ENCODE measurements at regions not wholly inside any gene's neighbourhood (a gene's known extent, or its start where the extent isn't known, plus 50 kb on each side); places are given as distances from the start of the nearest gene placed in this dataset.
"Not testable (repeated sequence)": the region's sequence is repeated elsewhere in the genome, so short reads cannot be mapped to it uniquely, and the experiment has no call there.

GRCh38 chr1:147078606-147079399, 93.5 kb downstream of the PRKAB2 start:
- Mint-ChIP-seq H3K27me3 (ENCODE audit: low read depth) (peaks cover 90% of the 10 kb centered on the region), H3K36me3 (ENCODE audit: insufficient read depth in 2 of 2) (peaks cover 0 to 2% of the 10 kb centered on the region in 2 donors), H3K4me3 (peak overlapping the region; percentile 82 to 87), H3K4me1 (ENCODE audit: low read depth) (peaks cover 45% of the 10 kb centered on the region), H3K27ac (no peak overlapping the region), H3K9me3 (no peaks in the 10 kb centered on the region)
- DNase-seq (peak in 1 of 2 donors; percentile 6), ATAC-seq (replicated peaks in 1 of 2) (no peak)

GRCh38 chr1:147077936-147078605, 94.2 kb downstream of the PRKAB2 start:
- peaks cover 45% of the 10 kb centered on the region for H3K4me1 Mint-ChIP-seq (ENCODE audit: low read depth)
- peaks cover 2 to 3% of the 10 kb centered on the region in 2 donors for H3K36me3 Mint-ChIP-seq (ENCODE audit: insufficient read depth in 2 of 2)
- ATAC-seq (replicated peaks in 1 of 2): no peak
- peaks cover 90% of the 10 kb centered on the region for H3K27me3 Mint-ChIP-seq (ENCODE audit: low read depth)
- no peak for DNase-seq
- no peak overlapping the region for H3K27ac Mint-ChIP-seq
- H3K4me3 Mint-ChIP-seq: peak overlapping the region; percentile 29 to 87
- no peaks in the 10 kb centered on the region for H3K9me3 Mint-ChIP-seq

GRCh38 chr1:147077523-147077922, 94.7 kb downstream of the PRKAB2 start:
- Mint-ChIP-seq H3K27ac (no peak overlapping the region), H3K4me1 (ENCODE audit: low read depth) (peaks cover 43% of the 10 kb centered on the region), H3K36me3 (ENCODE audit: insufficient read depth in 2 of 2) (peaks cover 2 to 3% of the 10 kb centered on the region in 2 donors), H3K4me3 (no peak overlapping the region), H3K9me3 (no peaks in the 10 kb centered on the region), H3K27me3 (ENCODE audit: low read depth) (peaks cover 90% of the 10 kb centered on the region)
- DNase-seq (no peak), ATAC-seq (replicated peaks in 1 of 2) (no peak)

GRCh38 chr1:147077081-147077480, 95.2 kb downstream of the PRKAB2 start:
- Mint-ChIP-seq H3K9me3 (no peaks in the 10 kb centered on the region), H3K4me3 (no peak overlapping the region), H3K27ac (no peak overlapping the region), H3K4me1 (ENCODE audit: low read depth) (peaks cover 41% of the 10 kb centered on the region), H3K27me3 (ENCODE audit: low read depth) (peaks cover 90% of the 10 kb centered on the region), H3K36me3 (ENCODE audit: insufficient read depth in 2 of 2) (peaks cover 2 to 3% of the 10 kb centered on the region in 2 donors)
- DNase-seq (no peak), ATAC-seq (replicated peaks in 1 of 2) (no peak)

GRCh38 chr1:147076442-147076841, 95.8 kb downstream of the PRKAB2 start:
- Mint-ChIP-seq H3K27me3 (ENCODE audit: low read depth) (peaks cover 93% of the 10 kb centered on the region), H3K36me3 (ENCODE audit: insufficient read depth in 2 of 2) (peaks cover 2 to 3% of the 10 kb centered on the region in 2 donors), H3K27ac (no peak overlapping the region), H3K4me1 (ENCODE audit: low read depth) (peaks cover 41% of the 10 kb centered on the region), H3K9me3 (no peaks in the 10 kb centered on the region), H3K4me3 (no peak overlapping the region)
- ATAC-seq (replicated peaks in 1 of 2) (no peak), DNase-seq (no peak)

GRCh38 chr1:147072482-147073432, 99.5 kb downstream of the PRKAB2 start:
- H3K27me3 Mint-ChIP-seq (ENCODE audit: low read depth): peaks cover 57% of the 10 kb centered on the region
- peak overlapping the region; percentile 90 to 91 for H3K4me3 Mint-ChIP-seq
- peak; percentile 31 to 46 for DNase-seq
- peaks cover 23% of the 10 kb centered on the region for H3K4me1 Mint-ChIP-seq (ENCODE audit: low read depth)
- no peaks in the 10 kb centered on the region for H3K9me3 Mint-ChIP-seq
- peak; percentile 55 to 73 for ATAC-seq (replicated peaks in 1 of 2)
- peaks cover 2 to 3% of the 10 kb centered on the region in 2 donors for H3K36me3 Mint-ChIP-seq (ENCODE audit: insufficient read depth in 2 of 2)
- no peak overlapping the region for H3K27ac Mint-ChIP-seq

- peaks cover 23% of the 10 kb centered on the region for H3K4me1 Mint-ChIP-seq (ENCODE audit: low read depth)
- H3K9me3 Mint-ChIP-seq: peaks cover 1 to 2% of the 10 kb centered on the region in 2 donors
Measured at GRCh38 chr1:147071142-147071541, 101.1 kb downstream of the PRKAB2 start.

GRCh38 chr1:147062956-147063355, 109.3 kb downstream of the PRKAB2 start:
- DNase-seq: no peak
- no peak for ATAC-seq (replicated peaks in 1 of 2)
- H3K36me3 Mint-ChIP-seq (ENCODE audit: insufficient read depth in 2 of 2): peaks cover 0 to 6% of the 10 kb centered on the region in 2 donors
- no peak overlapping the region for H3K27ac Mint-ChIP-seq
- no peaks in the 10 kb centered on the region for H3K4me1 Mint-ChIP-seq (ENCODE audit: low read depth)
- no peak overlapping the region for H3K4me3 Mint-ChIP-seq
- H3K9me3 Mint-ChIP-seq: peaks cover 2 to 10% of the 10 kb centered on the region in 2 donors
- H3K27me3 Mint-ChIP-seq (ENCODE audit: low read depth): peaks cover 19% of the 10 kb centered on the region

More at GRCh38 chr1:147071142-147071541, 101.1 kb downstream of the PRKAB2 start:
- Mint-ChIP-seq H3K27me3 (ENCODE audit: low read depth) (peaks cover 54% of the 10 kb centered on the region), H3K27ac (no peak overlapping the region), H3K36me3 (ENCODE audit: insufficient read depth in 2 of 2) (peaks cover 2 to 3% of the 10 kb centered on the region in 2 donors), H3K4me3 (no peak overlapping the region)
- no peak for ATAC-seq (replicated peaks in 1 of 2)
- DNase-seq: no peak

GRCh38 chr1:147061880-147062279, 110.4 kb downstream of the PRKAB2 start:
- ATAC-seq (replicated peaks in 1 of 2): not testable (repeated sequence)
- peaks cover 1 to 14% of the 10 kb centered on the region in 2 donors for H3K9me3 Mint-ChIP-seq

GRCh38 chr1:147053269-147053668, 115.1 kb downstream of the NBPF12 start:
- Mint-ChIP-seq H3K27ac (no peak overlapping the region), H3K27me3 (ENCODE audit: low read depth) (peaks cover 6% of the 10 kb centered on the region), H3K4me1 (ENCODE audit: low read depth) (no peaks in the 10 kb centered on the region), H3K36me3 (ENCODE audit: insufficient read depth in 2 of 2) (no peaks in the 10 kb centered on the region), H3K9me3 (peaks cover 0 to 5% of the 10 kb centered on the region in 2 donors), H3K4me3 (no peak overlapping the region)
- DNase-seq: no peak
- ATAC-seq (replicated peaks in 1 of 2): no peak

More at GRCh38 chr1:147061880-147062279, 110.4 kb downstream of the PRKAB2 start:
- not testable (repeated sequence) for DNase-seq; H3K4me1 Mint-ChIP-seq (ENCODE audit: low read depth); H3K36me3 Mint-ChIP-seq (ENCODE audit: insufficient read depth in 2 of 2); H3K27ac Mint-ChIP-seq; H3K4me3 Mint-ChIP-seq
- peaks cover 19% of the 10 kb centered on the region for H3K27me3 Mint-ChIP-seq (ENCODE audit: low read depth)

GRCh38 chr1:147052677-147053076, 114.6 kb downstream of the NBPF12 start:
- Mint-ChIP-seq H3K4me3 (no peak overlapping the region), H3K36me3 (ENCODE audit: insufficient read depth in 2 of 2) (no peaks in the 10 kb centered on the region), H3K9me3 (peaks cover 0 to 3% of the 10 kb centered on the region in 2 donors), H3K4me1 (ENCODE audit: low read depth) (no peaks in the 10 kb centered on the region), H3K27ac (no peak overlapping the region), H3K27me3 (ENCODE audit: low read depth) (peaks cover 6% of the 10 kb centered on the region)
- DNase-seq (no peak), ATAC-seq (replicated peaks in 1 of 2) (no peak)

- no peaks in the 10 kb centered on the region for H3K9me3 Mint-ChIP-seq
- no peak overlapping the region for H3K4me3 Mint-ChIP-seq
- ATAC-seq (replicated peaks in 1 of 2) (no peak), DNase-seq (no peak)
- peaks cover 2% of the 10 kb centered on the region for H3K4me1 Mint-ChIP-seq (ENCODE audit: low read depth)
- no peaks in the 10 kb centered on the region for H3K36me3 Mint-ChIP-seq (ENCODE audit: insufficient read depth in 2 of 2)
- peaks cover 6% of the 10 kb centered on the region for H3K27me3 Mint-ChIP-seq (ENCODE audit: low read depth)
- H3K27ac Mint-ChIP-seq: no peak overlapping the region
Measured at GRCh38 chr1:147052143-147052542, 114.0 kb downstream of the NBPF12 start.

Data from activated T-cell treated with anti-CD3 and anti-CD28 coated beads, Interleukin-2, amount 50 U/mL, for 72 hours (primary cell).